ENCODE measurements at regions not wholly inside any gene's neighbourhood (a gene's known extent, or its start where the extent isn't known, plus 50 kb on each side); places are given as distances from the start of the nearest gene placed in this dataset.

- Histone ChIP-seq H3K36me3 (replicated peaks in 1 of 2) (no peaks in the 10 kb centered on the region), H3K27me3 (no peaks in the 10 kb centered on the region), H3K27ac (no peak overlapping the region), H3K4me3 (no peak overlapping the region), H3K4me1 (replicated peaks in 1 of 2) (no peaks in the 10 kb centered on the region), H3K9me3 (replicated peaks in 1 of 3) (no peaks in the 10 kb centered on the region)
- 73 to 82% (median 77%) methylated on average over 5 of the region's 5 CpGs for WGBS, 4 donors
- intact Hi-C loops (cut with DNase I), result no loop called here
- no peak for TF ChIP-seq POLR2A (IDR thresholded peaks at IDR 0.05)
- TF ChIP-seq CTCF (IDR thresholded peaks at IDR 0.05), result no peak
- peak in 1 of 7 donors; percentile 2 for DNase-seq
These were observed 478.5 kb downstream of the KIF20B start for GRCh38 chr10:90179696-90180407.

- Histone ChIP-seq H3K36me3 (replicated peaks in 1 of 2) (no peaks in the 10 kb centered on the region), H3K4me3 (no peak overlapping the region), H3K4me1 (replicated peaks in 1 of 2) (no peaks in the 10 kb centered on the region), H3K9me3 (replicated peaks in 1 of 3) (no peaks in the 10 kb centered on the region), H3K27ac (no peak overlapping the region), H3K27me3 (no peaks in the 10 kb centered on the region)
- TF ChIP-seq POLR2A (IDR thresholded peaks at IDR 0.05) (no peak), CTCF (IDR thresholded peaks at IDR 0.05) (no peak)
- intact Hi-C loops (cut with DNase I), result no loop called here
- 59 to 81% (median 72%) methylated on average over 7 of the region's 7 CpGs for WGBS, 4 donors
- DNase-seq, result no peak
These were observed 479.7 kb downstream of the KIF20B start for GRCh38 chr10:90180886-90181691.

GRCh38 chr10:90192825-90193224 lies 491.4 kb downstream of the KIF20B start:
- Histone ChIP-seq H3K27ac (no peak overlapping the region), H3K4me1 (replicated peaks in 1 of 2) (no peaks in the 10 kb centered on the region), H3K9me3 (replicated peaks in 1 of 3) (no peaks in the 10 kb centered on the region), H3K4me3 (no peak overlapping the region), H3K36me3 (replicated peaks in 1 of 2) (no peaks in the 10 kb centered on the region), H3K27me3 (no peaks in the 10 kb centered on the region)
- 29 to 83% (median 42%) methylated on average over 1 of the region's 1 CpG for WGBS, 4 donors
- DNase-seq, result no peak
- intact Hi-C loops (cut with DNase I), result no loop called here
- TF ChIP-seq CTCF (IDR thresholded peaks at IDR 0.05) (no peak), POLR2A (IDR thresholded peaks at IDR 0.05) (no peak)

- Histone ChIP-seq H3K4me1 (replicated peaks in 1 of 2) (no peaks in the 10 kb centered on the region), H3K27me3 (no peaks in the 10 kb centered on the region), H3K4me3 (no peak overlapping the region), H3K27ac (no peak overlapping the region), H3K9me3 (replicated peaks in 1 of 3) (no peaks in the 10 kb centered on the region), H3K36me3 (replicated peaks in 1 of 2) (no peaks in the 10 kb centered on the region)
- intact Hi-C loops (cut with DNase I), result no loop called here
- WGBS, 4 donors, result 78 to 83% (median 80%) methylated on average over 2 of the region's 2 CpGs
- no peak for DNase-seq
- TF ChIP-seq POLR2A (IDR thresholded peaks at IDR 0.05), result no peak
- TF ChIP-seq CTCF (IDR thresholded peaks at IDR 0.05), result no peak
These were observed 492.0 kb downstream of the KIF20B start for GRCh38 chr10:90193240-90193985.

Measured in adrenal gland (tissue), 9 donors.